HEK293 (cell line): ENCODE measurements at regions not wholly inside any gene's neighbourhood (a gene's known extent, or its start where the extent isn't known, plus 50 kb on each side); places are given as distances from the start of the nearest gene placed in this dataset.

ENCODE experiments used
- CTCF ChIA-PET: fragments of 350-600 bp; formaldehyde crosslinking; extraction: SDS; loops from one replicate; lab custom pipeline; 2021; ENCODE audit warnings: antibody characterized with exemption; lab: Yijun Ruan, JAX
- POLR2A ChIA-PET: fragments of 300-600 bp; formaldehyde crosslinking; extraction: SDS; loops from one replicate; lab custom pipeline; 2020; ENCODE audit warnings: antibody characterized with exemption, inconsistent platforms; lab: Yijun Ruan, JAX
- H3K27ac ChIP-seq: fragments of 200-500 bp; sonication (Bioruptor generic); 2 replicates; pipeline ENCODE4 v1.5.1; 2014; ENCODE audit warnings: low read depth, low read length, control low read depth, inconsistent platforms; ENCODE audit errors: extremely low read depth
- H3K36me3 ChIP-seq, 2 experiments: fragments of 200-500 bp in 1 of 2; sonication (Bioruptor generic) in 1 of 2; 1 replicate in 1 of 2; 2 replicates in 1 of 2; pipeline ENCODE4 v1.5.1; 2014 to 2017; ENCODE audit warnings: inconsistent platforms in 2 of 2, low read length in 2 of 2; ENCODE audit not compliant: control insufficient read depth in 2 of 2, insufficient read depth in 1 of 2
- H3K4me1 ChIP-seq: fragments of 200-500 bp; sonication (Bioruptor generic); 2 replicates; pipeline ENCODE4 v1.5.1; 2014; ENCODE audit warnings: mild to moderate bottlenecking, low read length, inconsistent platforms; ENCODE audit not compliant: control insufficient read depth, insufficient read depth
- H3K4me3 ChIP-seq: 2 replicates; pipeline ENCODE4 v1.5.1; 2011; ENCODE audit warnings: low read depth, mild to moderate bottlenecking, control low read depth, low read length, moderate library complexity
- H3K9me3 ChIP-seq: fragments of 200-500 bp; sonication (Bioruptor generic); 2 replicates; pipeline ENCODE4 v1.5.1; 2014; ENCODE audit warnings: low read depth, low read length, inconsistent platforms; ENCODE audit not compliant: control insufficient read depth, insufficient read depth
- SCRT2 ChIP-seq: fragments of 450-650 bp; formaldehyde crosslinking; IDR thresholded peaks from 2 replicates; pipeline ENCODE4 v1.5.1; 2016; ENCODE audit warnings: missing biosample characterization, missing genetic modification characterization
- SP2 ChIP-seq: fragments of 450-650 bp; formaldehyde crosslinking; IDR thresholded peaks from 2 replicates; pipeline ENCODE4 v1.5.1; 2016; ENCODE audit warnings: missing biosample characterization, missing genetic modification characterization
- ZNF830 ChIP-seq: fragments of 450-650 bp; IDR thresholded peaks from 2 replicates; pipeline ENCODE4 v1.5.0; 2018; ENCODE audit warnings: missing biosample characterization, missing genetic modification characterization, low read depth, mild to moderate bottlenecking, moderate library complexity
- TF ChIP-seq, protein P1 (sequence below): fragments of 450-650 bp; formaldehyde crosslinking; IDR thresholded peaks from 2 replicates; pipeline ENCODE4 v1.5.1; 2017; ENCODE audit warnings: missing biosample characterization, missing genetic modification characterization

DNA sequence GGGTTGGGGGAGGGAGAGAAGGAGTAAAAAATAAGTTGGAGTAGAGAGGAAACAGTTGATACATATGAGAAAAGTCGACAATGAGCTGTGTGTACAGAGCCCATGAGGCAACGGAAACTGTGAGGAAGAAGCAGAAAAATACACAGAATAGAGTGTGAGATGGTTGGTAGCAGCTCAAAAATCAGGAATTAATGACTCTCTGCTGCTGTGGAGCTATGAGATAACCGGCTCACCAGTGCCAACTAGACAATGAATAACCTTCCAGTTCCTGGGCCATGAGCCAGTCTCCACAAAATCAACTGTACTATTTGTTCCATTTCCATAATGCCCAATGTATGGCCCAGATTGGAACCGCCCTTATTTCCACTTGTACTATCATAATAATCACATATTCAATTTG, 53.1 kb upstream of the NREP start:
- Histone ChIP-seq H3K4me1 (no peaks in the 10 kb centered on the region), H3K27ac (no peak overlapping the region), H3K36me3 (no peaks in the 10 kb centered on the region)
- POLR2A ChIA-PET: no interaction called here
- TF ChIP-seq, protein P1, sequence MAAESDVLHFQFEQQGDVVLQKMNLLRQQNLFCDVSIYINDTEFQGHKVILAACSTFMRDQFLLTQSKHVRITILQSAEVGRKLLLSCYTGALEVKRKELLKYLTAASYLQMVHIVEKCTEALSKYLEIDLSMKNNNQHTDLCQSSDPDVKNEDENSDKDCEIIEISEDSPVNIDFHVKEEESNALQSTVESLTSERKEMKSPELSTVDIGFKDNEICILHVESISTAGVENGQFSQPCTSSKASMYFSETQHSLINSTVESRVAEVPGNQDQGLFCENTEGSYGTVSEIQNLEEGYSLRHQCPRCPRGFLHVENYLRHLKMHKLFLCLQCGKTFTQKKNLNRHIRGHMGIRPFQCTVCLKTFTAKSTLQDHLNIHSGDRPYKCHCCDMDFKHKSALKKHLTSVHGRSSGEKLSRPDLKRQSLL (tag by site-specific recombination): no peak
- TF ChIP-seq SP2 (tag by site-specific recombination) (no peak), SCRT2 (tag by site-specific recombination) (no peak), ZNF830 (tag by site-specific recombination) (no peak)
- TF ChIP-seq, all 188 proteins: peak for 0
- CTCF ChIA-PET: interaction anchor here (1.2 kb wide), 1 partner anchor 21 kb away, joined by 3 read pairs; no protein-coding TSS in a partner anchor
- Histone ChIP-seq H3K4me3 (no peak overlapping the region), H3K9me3 (no peaks in the 10 kb centered on the region)
